ENCODE measurements at regions not wholly inside any gene's neighbourhood (a gene's known extent, or its start where the extent isn't known, plus 50 kb on each side); places are given as distances from the start of the nearest gene placed in this dataset.

GRCh38 chr3:168156479-168156878 lies 60.8 kb upstream of the GOLIM4 start:
- Histone ChIP-seq H2AFZ (ENCODE audit: low read length) (no peak overlapping the region), H3K4me2 (ENCODE audit: low read length) (no peak overlapping the region), H3K9me3 (ENCODE audit: low read length) (0 out of 2 replicates have a peak, but pooled peaks cover 4% of the 10 kb centered on the region)

GRCh38 chr3:168155303-168155702 lies 59.6 kb upstream of the GOLIM4 start:
- Histone ChIP-seq H3F3A (ENCODE audit: insufficient read depth, low read length) (no peaks in the 10 kb centered on the region), H3K9ac (ENCODE audit: low read length) (no peak overlapping the region), H3K79me2 (ENCODE audit: insufficient read depth, low read length) (no peaks in the 10 kb centered on the region), H4K20me1 (ENCODE audit: insufficient read depth, low read length) (no peaks in the 10 kb centered on the region), H3K9me3 (ENCODE audit: low read length) (peaks cover 9% of the 10 kb centered on the region; the same call in 1 of the 2 replicates), H3K36me3 (ENCODE audit: insufficient read depth, low read length) (no peaks in the 10 kb centered on the region), H3K4me2 (ENCODE audit: low read length) (no peak overlapping the region), H3K4me1 (ENCODE audit: insufficient read depth, low read length, severe bottlenecking) (no peaks in the 10 kb centered on the region), H3K27ac (ENCODE audit: low read depth, low read length, poor library complexity, severe bottlenecking) (no peak overlapping the region), H3K27me3 (ENCODE audit: insufficient read depth, low read length) (no peaks in the 10 kb centered on the region), H3K4me3 (ENCODE audit: low read depth, low read length, poor library complexity, severe bottlenecking) (no peak overlapping the region), H2AFZ (ENCODE audit: low read length) (no peak overlapping the region), H3K9me2 (ENCODE audit: low read depth, low read length) (no peaks in the 10 kb centered on the region)
- TF ChIP-seq EZH2 (IDR thresholded peaks at IDR 0.05; ENCODE audit: borderline replicate concordance, low read length) (no peak), CTCF (IDR thresholded peaks at IDR 0.05; ENCODE audit: low read length) (no peak)

More at GRCh38 chr3:168156479-168156878, 60.8 kb upstream of the GOLIM4 start:
- Histone ChIP-seq H3K79me2 (ENCODE audit: insufficient read depth, low read length) (no peaks in the 10 kb centered on the region), H4K20me1 (ENCODE audit: insufficient read depth, low read length) (no peaks in the 10 kb centered on the region), H3F3A (ENCODE audit: insufficient read depth, low read length) (no peaks in the 10 kb centered on the region), H3K9me2 (ENCODE audit: low read depth, low read length) (no peaks in the 10 kb centered on the region), H3K27ac (ENCODE audit: low read depth, low read length, poor library complexity, severe bottlenecking) (no peak overlapping the region), H3K36me3 (ENCODE audit: insufficient read depth, low read length) (no peaks in the 10 kb centered on the region), H3K9ac (ENCODE audit: low read length) (no peak overlapping the region), H3K4me3 (ENCODE audit: low read depth, low read length, poor library complexity, severe bottlenecking) (no peak overlapping the region), H3K4me1 (ENCODE audit: insufficient read depth, low read length, severe bottlenecking) (no peaks in the 10 kb centered on the region), H3K27me3 (ENCODE audit: insufficient read depth, low read length) (no peaks in the 10 kb centered on the region)
- TF ChIP-seq CTCF (IDR thresholded peaks at IDR 0.05; ENCODE audit: low read length) = no peak
- no peak for TF ChIP-seq EZH2 (IDR thresholded peaks at IDR 0.05; ENCODE audit: borderline replicate concordance, low read length)

GRCh38 chr3:168154089-168154488 lies 58.4 kb upstream of the GOLIM4 start:
- peaks cover 9% of the 10 kb centered on the region; the same call in 1 of the 2 replicates for H3K9me3 ChIP-seq (ENCODE audit: low read length)
- H3K36me3 ChIP-seq (ENCODE audit: insufficient read depth, low read length) = no peaks in the 10 kb centered on the region
- H4K20me1 ChIP-seq (ENCODE audit: insufficient read depth, low read length) = no peaks in the 10 kb centered on the region
- H3K27ac ChIP-seq (ENCODE audit: low read depth, low read length, poor library complexity, severe bottlenecking) = no peak overlapping the region
- H3K4me2 ChIP-seq (ENCODE audit: low read length) = no peak overlapping the region
- H3K27me3 ChIP-seq (ENCODE audit: insufficient read depth, low read length) = no peaks in the 10 kb centered on the region
- H3K79me2 ChIP-seq (ENCODE audit: insufficient read depth, low read length) = no peaks in the 10 kb centered on the region
- no peak overlapping the region for H3K4me3 ChIP-seq (ENCODE audit: low read depth, low read length, poor library complexity, severe bottlenecking)
- H3K9ac ChIP-seq (ENCODE audit: low read length) = no peak overlapping the region
- TF ChIP-seq CTCF (IDR thresholded peaks at IDR 0.05; ENCODE audit: low read length) (no peak), EZH2 (IDR thresholded peaks at IDR 0.05; ENCODE audit: borderline replicate concordance, low read length) (no peak)
- H3K4me1 ChIP-seq (ENCODE audit: insufficient read depth, low read length, severe bottlenecking) = no peaks in the 10 kb centered on the region
- H2AFZ ChIP-seq (ENCODE audit: low read length) = no peak overlapping the region
- H3K9me2 ChIP-seq (ENCODE audit: low read depth, low read length) = no peaks in the 10 kb centered on the region
- H3F3A ChIP-seq (ENCODE audit: insufficient read depth, low read length) = no peaks in the 10 kb centered on the region
